ENCODE measurements at regions not wholly inside any gene's neighbourhood (a gene's known extent, or its start where the extent isn't known, plus 50 kb on each side); places are given as distances from the start of the nearest gene placed in this dataset.

DNA sequence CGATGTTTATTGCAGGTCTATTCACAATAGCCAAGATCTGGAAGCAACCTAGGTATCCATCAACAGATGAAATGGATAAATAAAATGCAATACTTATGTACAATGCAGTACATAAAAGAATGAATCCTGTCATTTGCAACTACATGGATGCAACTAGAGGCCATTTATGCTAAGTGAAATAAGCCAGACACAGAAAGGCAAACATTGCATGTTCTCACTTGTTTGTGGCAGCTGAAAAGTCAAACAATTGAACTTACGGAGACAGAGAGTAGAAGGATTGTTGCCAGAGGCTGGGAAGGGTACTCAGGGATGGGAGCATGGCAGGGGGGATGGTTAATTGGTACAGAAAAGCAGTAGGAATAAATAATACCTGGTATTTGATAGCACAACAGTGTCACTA is 563.9 kb downstream of the TMX3 start:
- TF ChIP-seq, protein P1, sequence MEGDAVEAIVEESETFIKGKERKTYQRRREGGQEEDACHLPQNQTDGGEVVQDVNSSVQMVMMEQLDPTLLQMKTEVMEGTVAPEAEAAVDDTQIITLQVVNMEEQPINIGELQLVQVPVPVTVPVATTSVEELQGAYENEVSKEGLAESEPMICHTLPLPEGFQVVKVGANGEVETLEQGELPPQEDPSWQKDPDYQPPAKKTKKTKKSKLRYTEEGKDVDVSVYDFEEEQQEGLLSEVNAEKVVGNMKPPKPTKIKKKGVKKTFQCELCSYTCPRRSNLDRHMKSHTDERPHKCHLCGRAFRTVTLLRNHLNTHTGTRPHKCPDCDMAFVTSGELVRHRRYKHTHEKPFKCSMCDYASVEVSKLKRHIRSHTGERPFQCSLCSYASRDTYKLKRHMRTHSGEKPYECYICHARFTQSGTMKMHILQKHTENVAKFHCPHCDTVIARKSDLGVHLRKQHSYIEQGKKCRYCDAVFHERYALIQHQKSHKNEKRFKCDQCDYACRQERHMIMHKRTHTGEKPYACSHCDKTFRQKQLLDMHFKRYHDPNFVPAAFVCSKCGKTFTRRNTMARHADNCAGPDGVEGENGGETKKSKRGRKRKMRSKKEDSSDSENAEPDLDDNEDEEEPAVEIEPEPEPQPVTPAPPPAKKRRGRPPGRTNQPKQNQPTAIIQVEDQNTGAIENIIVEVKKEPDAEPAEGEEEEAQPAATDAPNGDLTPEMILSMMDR (conservative IDR thresholded peaks at IDR 0.05) = no peak
- TF ChIP-seq ZFX (IDR thresholded peaks at IDR 0.05) = no peak
- no peak overlapping the region for H3K27ac ChIP-seq

DNA sequence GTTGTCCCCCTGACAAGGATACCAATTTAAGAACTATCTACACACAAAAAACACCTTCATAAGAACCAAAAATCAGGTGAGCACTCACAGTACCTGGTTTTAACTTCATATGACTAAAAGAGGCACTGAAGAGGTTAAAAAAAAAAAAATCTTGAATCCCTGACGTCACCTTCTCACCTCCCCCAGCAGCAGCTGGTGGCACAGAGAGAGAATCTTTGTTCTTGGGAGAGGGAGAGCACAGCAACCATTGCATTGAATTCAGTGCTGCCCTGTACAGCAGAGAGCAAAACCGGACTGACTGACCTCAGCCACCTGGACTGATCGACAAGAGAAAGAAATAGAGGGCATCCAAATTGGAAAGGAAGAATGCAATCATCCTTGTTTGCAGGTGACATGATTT is 566.0 kb downstream of the TMX3 start:
- H3K27ac ChIP-seq = no peak overlapping the region
- TF ChIP-seq ZFX (IDR thresholded peaks at IDR 0.05) = no peak
- TF ChIP-seq, protein P1 (conservative IDR thresholded peaks at IDR 0.05) = no peak

DNA sequence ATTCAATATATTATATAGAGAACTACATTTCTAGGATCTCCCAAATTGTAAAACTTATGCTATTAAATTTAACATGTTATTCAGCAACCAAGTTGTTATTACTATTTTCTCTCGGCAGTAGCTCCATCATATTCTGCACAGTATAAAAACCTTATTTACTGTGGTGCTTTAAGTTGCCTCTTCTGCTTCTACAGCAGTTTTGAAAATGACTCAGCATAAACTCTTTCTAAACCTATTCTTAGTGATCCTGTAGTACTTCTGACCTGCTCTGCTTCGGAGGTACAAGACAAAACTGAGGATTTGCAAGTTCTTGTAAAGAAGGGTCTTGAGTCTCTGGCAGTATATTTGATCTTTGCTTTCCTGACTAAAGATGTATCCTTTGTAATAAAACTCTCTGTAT is 567.2 kb downstream of the TMX3 start:
- TF ChIP-seq ZFX (IDR thresholded peaks at IDR 0.05) = no peak
- TF ChIP-seq, protein P1 (conservative IDR thresholded peaks at IDR 0.05) = no peak

DNA sequence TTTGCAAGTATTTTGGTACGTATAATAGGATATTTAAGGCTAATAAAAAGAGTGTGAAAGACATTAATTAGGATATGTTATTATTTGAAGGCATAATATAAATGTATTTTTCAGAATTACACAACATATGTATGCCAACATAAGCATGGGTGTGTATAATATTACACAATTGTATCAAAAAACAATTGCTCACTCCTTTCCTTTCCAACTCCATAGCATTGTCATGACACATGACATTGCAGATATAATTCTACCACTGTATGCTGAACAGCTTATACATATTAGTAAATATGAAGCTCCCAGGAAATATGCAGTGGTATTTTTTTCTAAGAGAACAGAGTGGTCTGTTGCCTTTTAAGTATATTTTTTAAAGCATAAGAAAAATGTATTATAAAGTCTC is 593.1 kb downstream of the TMX3 start:
- TF ChIP-seq ZFX (IDR thresholded peaks at IDR 0.05) = no peak
- TF ChIP-seq, protein P1 (conservative IDR thresholded peaks at IDR 0.05) = no peak
- H3K27ac ChIP-seq = no peak overlapping the region

More for the DNA sequence above, 567.2 kb downstream of the TMX3 start:
- no peak overlapping the region for H3K27ac ChIP-seq

DNA sequence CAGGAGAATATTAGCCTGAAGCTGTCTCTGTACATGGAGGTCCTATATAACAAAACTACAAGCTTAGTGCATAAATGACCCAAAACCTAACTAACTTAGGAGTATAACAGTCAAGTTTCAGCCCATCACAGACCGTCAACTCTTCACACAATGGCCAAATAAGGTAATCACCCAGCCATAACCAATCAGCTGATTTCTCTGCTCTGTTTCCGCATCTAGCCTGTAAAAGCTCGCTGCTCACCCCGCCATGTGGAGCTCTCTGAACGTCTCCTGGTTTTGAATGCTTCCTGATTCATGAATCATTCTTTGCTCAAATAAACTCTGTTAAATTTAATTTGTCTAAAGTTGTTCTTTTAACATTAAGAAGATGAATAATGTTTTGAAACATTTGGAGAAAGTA is 593.6 kb downstream of the TMX3 start:
- no peak overlapping the region for H3K27ac ChIP-seq
- TF ChIP-seq, protein P1 (conservative IDR thresholded peaks at IDR 0.05) = no peak
- TF ChIP-seq ZFX (IDR thresholded peaks at IDR 0.05) = no peak

DNA sequence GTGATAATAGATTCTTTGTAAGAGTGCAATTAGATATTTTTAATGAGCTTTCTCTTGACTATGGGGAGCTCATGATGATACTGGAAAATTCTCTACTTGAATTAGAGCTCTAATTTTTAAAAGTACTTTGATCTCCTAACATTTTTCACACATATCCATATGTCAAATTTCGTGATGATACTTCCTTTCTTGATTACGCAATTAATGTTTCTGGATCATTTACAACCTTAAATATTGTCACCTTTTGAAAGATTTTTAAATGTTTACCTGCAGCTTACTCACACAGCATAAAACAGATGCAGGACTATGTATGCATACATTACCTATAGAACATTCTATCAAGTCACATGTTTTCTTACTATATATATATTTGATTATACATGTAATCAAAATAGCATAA is 598.5 kb upstream of the DSEL start:
- H3K27ac ChIP-seq = no peak overlapping the region
- TF ChIP-seq, protein P1 (conservative IDR thresholded peaks at IDR 0.05) = no peak
- TF ChIP-seq ZFX (IDR thresholded peaks at IDR 0.05) = no peak

DNA sequence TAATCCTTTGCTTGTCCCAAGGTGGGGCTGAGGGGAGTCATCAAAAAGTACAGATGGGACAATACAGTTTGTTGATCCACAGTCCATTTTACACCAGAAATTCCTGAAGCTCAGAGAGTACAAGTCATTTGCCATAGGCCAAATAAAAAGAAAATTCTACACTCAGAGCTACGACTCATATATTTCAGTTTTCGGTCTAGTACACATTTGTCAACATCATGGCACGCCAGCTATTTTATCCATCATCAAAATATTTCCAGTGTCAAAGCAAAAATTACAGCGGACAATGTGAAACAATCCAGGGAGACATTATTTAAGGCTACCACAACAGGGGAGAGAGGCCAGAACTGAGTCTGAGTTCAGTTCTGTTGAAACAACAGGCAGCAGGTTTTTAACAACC is 587.5 kb upstream of the DSEL start:
- TF ChIP-seq ZFX (IDR thresholded peaks at IDR 0.05) = no peak
- TF ChIP-seq, protein P1 (conservative IDR thresholded peaks at IDR 0.05) = no peak
- no peak overlapping the region for H3K27ac ChIP-seq

Measured in C4-2B (cell line).